ENCODE measurements at regions not wholly inside any gene's neighbourhood (a gene's known extent, or its start where the extent isn't known, plus 50 kb on each side); places are given as distances from the start of the nearest gene placed in this dataset.
"Not testable (repeated sequence)": the region's sequence is repeated elsewhere in the genome, so short reads cannot be mapped to it uniquely, and the experiment has no call there.

GRCh38 chr4:24195991-24196736 lies 306.3 kb upstream of the PPARGC1A start:
- DNase-seq = no peak

DNA sequence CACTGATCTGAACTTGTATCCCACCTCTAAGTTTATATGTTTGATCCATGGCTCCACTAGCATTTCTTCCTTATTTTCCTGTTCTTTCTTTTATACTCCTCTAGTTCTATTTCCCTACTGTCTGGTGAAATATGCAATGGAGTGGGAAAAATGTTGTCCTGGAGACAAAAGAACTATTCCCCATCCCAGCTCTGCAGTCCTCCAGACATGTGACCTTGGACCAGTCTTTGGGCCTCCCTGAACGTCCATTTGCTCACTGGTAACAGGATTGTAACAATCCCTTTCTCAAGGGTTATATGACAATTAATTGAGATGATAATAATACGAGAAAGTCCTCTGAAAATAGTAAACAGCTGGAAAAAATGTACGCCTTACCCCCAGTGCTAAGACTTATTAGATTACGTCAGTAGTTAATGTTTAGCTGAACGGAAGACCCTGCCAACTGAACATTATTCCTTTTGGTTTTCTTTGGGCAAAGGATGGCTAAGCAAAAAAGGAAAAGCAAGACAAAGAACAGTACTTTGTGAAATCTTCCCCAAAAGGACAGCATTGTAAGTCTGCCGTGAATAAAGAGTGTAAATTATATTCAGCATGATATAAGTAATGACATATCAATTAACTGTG lies 302.3 kb upstream of the PPARGC1A start:
- no peak for DNase-seq

DNA sequence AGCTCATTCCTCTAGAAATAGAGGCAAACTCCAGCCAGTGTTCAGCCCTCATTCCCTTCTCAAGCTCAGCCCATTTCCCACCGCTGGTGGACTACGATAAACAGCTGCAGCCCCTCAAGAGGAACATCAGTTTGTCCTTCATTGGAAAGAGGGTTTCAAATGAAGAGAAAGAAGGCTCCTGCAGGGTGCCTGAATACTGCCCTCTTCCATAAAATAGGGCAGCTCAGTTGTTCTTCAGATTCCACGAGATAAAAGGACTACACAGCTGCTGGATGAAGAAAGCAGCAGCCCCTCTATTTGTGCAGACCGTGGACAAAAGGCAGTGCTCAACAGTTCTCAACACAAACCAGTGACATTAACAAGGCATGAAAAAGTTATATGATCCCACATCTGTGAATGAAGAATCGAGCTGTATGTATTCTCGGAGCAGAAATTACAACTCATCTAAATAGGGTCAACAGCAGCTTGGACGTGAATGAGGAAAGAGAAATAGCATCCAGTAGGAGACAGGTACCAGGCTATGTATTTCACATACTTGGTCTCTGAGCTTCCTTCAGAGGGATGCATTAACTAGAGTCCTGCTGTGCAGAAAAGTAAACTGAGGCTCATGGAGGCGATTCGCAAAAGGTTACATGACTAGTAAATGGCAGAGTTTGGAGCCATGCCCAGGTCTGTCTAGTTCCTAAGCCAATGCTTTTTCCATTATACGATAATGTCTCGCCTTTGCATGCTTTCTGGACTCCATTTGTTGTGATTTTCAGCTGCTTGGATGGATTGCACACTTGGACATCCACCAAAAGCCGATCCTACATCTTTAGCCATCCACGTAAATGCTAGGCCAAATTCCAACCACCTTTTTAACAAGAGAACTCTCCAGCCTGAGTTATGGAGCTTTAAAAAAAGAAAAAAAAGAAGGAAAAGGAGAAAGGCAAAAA lies 301.2 kb upstream of the PPARGC1A start:
- DNase-seq = no peak

- no peak for DNase-seq
These were observed 298.6 kb upstream of the PPARGC1A start for GRCh38 chr4:24188459-24188858.

- no peak for DNase-seq
These were observed 296.6 kb upstream of the PPARGC1A start for GRCh38 chr4:24186466-24186865.

- no peak for DNase-seq
These were observed 291.2 kb upstream of the PPARGC1A start for GRCh38 chr4:24181005-24181404.

GRCh38 chr4:24180586-24180985 lies 290.7 kb upstream of the PPARGC1A start:
- DNase-seq = no peak

GRCh38 chr4:24179201-24179840 lies 289.5 kb upstream of the PPARGC1A start:
- DNase-seq = no peak

- not testable (repeated sequence) for DNase-seq
These were observed 287.6 kb upstream of the PPARGC1A start for GRCh38 chr4:24177443-24177842.

- DNase-seq = no peak
These were observed 285.9 kb upstream of the PPARGC1A start for GRCh38 chr4:24175707-24176106.

GRCh38 chr4:24174602-24175001 lies 284.8 kb upstream of the PPARGC1A start:
- no peak for DNase-seq

DNA sequence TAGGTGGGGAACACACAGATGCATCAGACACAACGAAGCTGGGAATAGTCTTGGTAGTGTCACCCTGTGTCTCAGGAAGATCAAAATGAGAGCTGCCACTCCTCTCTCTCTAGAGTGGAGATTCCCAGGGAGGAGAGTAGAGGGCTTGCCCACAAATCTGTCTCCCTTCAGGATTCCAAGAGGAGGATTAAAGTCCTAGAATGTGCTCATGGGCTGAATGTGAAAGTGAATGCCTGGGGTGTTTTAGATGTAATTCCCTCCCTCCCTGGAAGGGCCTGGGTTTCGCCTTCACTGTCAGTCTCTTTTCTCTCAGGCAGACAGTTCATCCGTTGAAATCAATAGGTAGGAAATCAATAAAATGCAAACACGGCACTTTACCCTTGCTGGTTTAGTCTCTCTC lies 282.6 kb upstream of the PPARGC1A start:
- DNase-seq = no peak

GRCh38 chr4:24169956-24170355 lies 280.1 kb upstream of the PPARGC1A start:
- DNase-seq = no peak

DNA sequence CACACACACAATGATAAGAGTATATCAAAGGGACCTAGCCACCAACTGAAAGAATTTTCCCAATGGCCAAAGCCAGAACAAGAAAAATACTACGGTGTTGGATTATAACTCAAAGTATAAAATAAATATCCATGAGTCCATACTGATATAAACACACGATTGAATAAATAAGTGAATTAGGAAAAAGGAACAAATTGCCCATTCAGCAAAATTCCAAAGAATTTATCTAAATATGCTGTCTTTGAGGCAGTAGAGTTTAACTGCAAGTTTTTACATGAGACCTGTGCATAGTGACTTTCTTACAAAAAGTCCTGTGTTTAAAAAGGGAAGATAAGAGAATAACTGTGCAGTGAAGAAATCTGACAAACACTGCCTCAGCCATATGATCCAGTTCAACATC lies 278.8 kb upstream of the PPARGC1A start:
- no peak for DNase-seq

GRCh38 chr4:24166501-24166900 lies 276.7 kb upstream of the PPARGC1A start:
- DNase-seq = no peak

- DNase-seq = no peak
These were observed 274.9 kb upstream of the PPARGC1A start for GRCh38 chr4:24164797-24165196.

DNA sequence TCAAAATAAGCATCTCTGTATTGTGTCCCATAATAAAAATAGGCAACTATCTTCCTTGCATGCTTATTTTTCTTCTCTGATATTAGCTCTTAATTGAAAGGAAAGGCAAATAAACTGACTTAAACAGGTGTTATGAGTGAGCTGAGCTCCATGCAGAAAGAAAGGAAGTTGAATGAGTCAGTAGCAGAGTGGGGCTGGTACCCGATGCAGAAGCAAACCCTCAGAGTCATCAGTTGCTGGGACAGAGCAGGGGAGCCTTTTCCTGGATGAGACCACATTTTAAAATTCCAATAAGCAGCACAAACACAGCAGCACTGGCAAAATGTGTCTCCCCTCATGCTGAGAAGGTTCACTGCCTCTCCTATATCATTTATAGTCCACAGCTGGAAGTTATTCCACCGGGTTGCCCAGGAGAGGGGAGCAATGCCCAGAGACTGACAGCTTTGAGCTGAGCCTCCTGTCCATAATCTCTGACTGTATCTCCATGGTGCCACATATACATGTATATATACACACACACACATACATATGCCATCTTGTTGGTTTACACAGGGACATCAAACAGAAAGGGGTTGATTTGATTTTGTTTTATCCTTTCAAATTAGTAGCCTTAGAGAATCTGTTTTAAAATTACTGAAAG lies 274.3 kb upstream of the PPARGC1A start:
- DNase-seq = no peak

- DNase-seq = no peak
These were observed 273.5 kb upstream of the PPARGC1A start for GRCh38 chr4:24163314-24163713.

- no peak for DNase-seq
These were observed 270.5 kb upstream of the PPARGC1A start for GRCh38 chr4:24160358-24160757.

- DNase-seq = no peak
These were observed 268.2 kb upstream of the PPARGC1A start for GRCh38 chr4:24158031-24158430.

DNA sequence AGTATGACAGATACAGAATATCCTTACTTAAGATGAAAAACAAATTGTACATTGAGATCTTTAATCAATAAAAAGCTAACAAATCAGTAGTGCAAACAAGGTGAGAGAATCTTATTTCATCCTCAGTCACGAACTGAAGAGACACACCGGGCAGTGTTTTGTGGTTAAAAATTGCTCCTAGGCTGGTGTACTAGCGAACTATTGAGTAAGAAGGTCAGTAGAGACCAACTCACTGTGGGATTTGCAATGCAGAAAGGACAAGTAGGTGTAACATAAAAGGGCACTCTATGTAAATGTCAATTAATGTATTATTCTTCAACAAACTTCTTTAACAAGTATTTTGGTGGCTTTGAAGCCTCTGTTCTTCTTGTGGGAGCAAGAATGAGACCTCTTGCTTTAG lies 260.2 kb upstream of the PPARGC1A start:
- DNase-seq = no peak

DNA sequence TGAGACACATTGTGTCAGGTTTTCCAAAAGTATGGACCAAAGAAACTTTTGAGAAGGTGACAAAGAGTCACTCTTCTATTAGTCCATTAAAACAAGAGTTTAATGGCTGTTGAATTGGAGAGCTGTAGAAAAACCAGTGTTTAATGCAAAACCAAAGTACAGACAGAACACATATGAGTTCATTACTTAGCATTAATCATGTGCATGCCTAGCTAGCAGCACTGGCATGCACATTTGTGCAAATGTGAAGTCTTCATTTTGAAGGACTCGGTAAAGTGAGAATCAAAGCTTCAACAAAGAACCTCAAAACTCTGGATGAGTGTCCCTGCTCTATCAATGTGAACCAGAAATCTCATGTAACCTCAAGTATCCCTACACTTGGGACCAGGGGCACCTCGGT lies 256.3 kb upstream of the PPARGC1A start:
- DNase-seq = no peak

DNA sequence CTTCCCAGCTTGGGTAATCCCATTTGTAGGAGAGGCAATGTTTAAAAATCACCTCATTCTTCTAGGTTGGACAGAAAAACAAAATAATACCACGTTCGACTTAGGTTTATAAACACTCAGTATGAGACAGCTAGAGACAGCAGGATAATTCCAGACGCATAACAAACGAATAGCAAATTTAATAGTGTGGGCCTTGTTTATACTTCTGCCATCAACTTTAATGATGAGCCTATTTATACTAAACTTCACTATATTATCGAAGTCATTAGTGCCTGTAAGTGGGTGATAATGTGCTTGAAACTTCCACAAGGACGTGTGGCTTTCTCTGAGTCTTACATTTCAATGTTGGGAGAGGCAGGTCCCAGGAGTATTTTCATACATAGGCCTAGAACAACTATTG lies 255.7 kb upstream of the PPARGC1A start:
- DNase-seq = no peak
